Liver (tissue), 8 donors: ENCODE measurements at regions not wholly inside any gene's neighbourhood (a gene's known extent, or its start where the extent isn't known, plus 50 kb on each side); places are given as distances from the start of the nearest gene placed in this dataset.

ENCODE experiments used
- DNase-seq: peaks from one replicate; pipeline ENCODE4 v3.0.0-alpha.2; 2017; ENCODE audit warnings: low spot score
- H3K27ac ChIP-seq, 2 donors: one replicate each; pipeline ENCODE4 v1.7.0; 2013; ENCODE audit warnings: inconsistent platforms in 2 of 2, low read length in 2 of 2, control low read depth in 1 of 2, low read depth in 1 of 2, mild to moderate bottlenecking in 1 of 2
- H3K27me3 ChIP-seq, 4 donors: one replicate each; pipeline versions ENCODE4 v1.6.1 to v1.7.0; 2013; ENCODE audit warnings: low read length in 3 of 4, inconsistent platforms in 1 of 4, mild to moderate bottlenecking in 1 of 4, moderate library complexity in 1 of 4; ENCODE audit not compliant: control insufficient read depth in 4 of 4, insufficient read depth in 4 of 4
- H3K36me3 ChIP-seq, 4 donors: one replicate each; pipeline versions ENCODE4 v1.6.1 to v1.7.0; 2013; ENCODE audit warnings: low read length in 3 of 4, mild to moderate bottlenecking in 3 of 4, low read depth in 1 of 4, moderate library complexity in 1 of 4; ENCODE audit not compliant: control insufficient read depth in 4 of 4, insufficient read depth in 3 of 4
- H3K4me1 ChIP-seq, 4 donors: one replicate each; pipeline versions ENCODE4 v1.6.1 to v1.7.0; 2013; ENCODE audit warnings: low read length in 3 of 4, mild to moderate bottlenecking in 3 of 4, moderate library complexity in 1 of 4; ENCODE audit not compliant: control insufficient read depth in 4 of 4, insufficient read depth in 4 of 4
- H3K4me3 ChIP-seq, 3 donors: one replicate each; pipeline versions ENCODE4 v1.6.1 to v1.7.0; 2013; ENCODE audit warnings: low read length in 3 of 3, control low read depth in 1 of 3, low read depth in 1 of 3, mild to moderate bottlenecking in 1 of 3
- H3K9ac ChIP-seq, 2 donors: one replicate each; pipeline ENCODE4 v1.7.0; 2013; ENCODE audit warnings: low read length in 2 of 2, mild to moderate bottlenecking in 2 of 2, moderate library complexity in 2 of 2, control low read depth in 1 of 2, low read depth in 1 of 2
- H3K9me3 ChIP-seq, 4 donors: one replicate each; pipeline versions ENCODE4 v1.6.1 to v1.7.0; 2013; ENCODE audit warnings: low read length in 3 of 4; ENCODE audit not compliant: control insufficient read depth in 4 of 4
- CTCF ChIP-seq: fragments of 150-350 bp; IDR thresholded peaks from 2 replicates; pipeline ENCODE4 v1.5.1; 2017; ENCODE audit warnings: improper control_type of control experiment, low read depth, low read length; ENCODE audit not compliant: missing input control
- EGR1 ChIP-seq, 2 donors: IDR thresholded peaks; 2 replicates each; pipeline ENCODE4 v1.6.1; 2016 to 2018; ENCODE audit warnings: antibody characterized with exemption in 2 of 2, low read depth in 2 of 2
- FOXA1 ChIP-seq: IDR thresholded peaks from 2 replicates; pipeline ENCODE4 v1.6.1; 2016; ENCODE audit warnings: antibody characterized with exemption
- FOXA2 ChIP-seq: IDR thresholded peaks from 2 replicates; pipeline ENCODE4 v1.6.1; 2016; ENCODE audit warnings: antibody characterized with exemption
- GABPA ChIP-seq, 2 donors: IDR thresholded peaks in 1 of 2; conservative IDR thresholded peaks in 1 of 2; 2 replicates each; pipeline ENCODE4 v1.6.1; 2016; ENCODE audit warnings: antibody characterized with exemption in 2 of 2, mild to moderate bottlenecking in 1 of 2, moderate library complexity in 1 of 2
- HNF4A ChIP-seq, 2 donors: conservative IDR thresholded peaks; 2 replicates each; pipeline ENCODE4 v1.6.1; 2016; ENCODE audit warnings: antibody characterized with exemption in 2 of 2, mild to moderate bottlenecking in 2 of 2
- HNF4G ChIP-seq: IDR thresholded peaks from 2 replicates; pipeline ENCODE4 v1.6.1; 2016; ENCODE audit warnings: antibody characterized with exemption
- JUND ChIP-seq, 2 donors: IDR thresholded peaks; 2 replicates each; pipeline ENCODE4 v1.6.1; 2016; ENCODE audit warnings: antibody characterized with exemption in 2 of 2
- MAX ChIP-seq: IDR thresholded peaks from 2 replicates; pipeline ENCODE4 v1.6.1; 2016; ENCODE audit warnings: antibody characterized with exemption
- NR2F2 ChIP-seq: IDR thresholded peaks from 2 replicates; pipeline ENCODE4 v1.6.1; 2016; ENCODE audit warnings: antibody characterized with exemption
- RAD21 ChIP-seq, 2 donors: IDR thresholded peaks; 2 replicates each; pipeline ENCODE4 v1.6.1; 2016; ENCODE audit warnings: antibody characterized with exemption in 2 of 2, mild to moderate bottlenecking in 2 of 2
- REST ChIP-seq: IDR thresholded peaks from 2 replicates; pipeline ENCODE4 v1.6.1; 2016; ENCODE audit warnings: antibody characterized with exemption, mild to moderate bottlenecking
- RXRA ChIP-seq, 2 donors: IDR thresholded peaks; 2 replicates each; pipeline ENCODE4 v1.6.1; 2017 to 2018; ENCODE audit warnings: antibody characterized with exemption in 2 of 2, mild to moderate bottlenecking in 1 of 2
- SP1 ChIP-seq: IDR thresholded peaks from 2 replicates; pipeline ENCODE4 v1.6.1; 2018; ENCODE audit warnings: antibody characterized with exemption, mild to moderate bottlenecking
- TAF1 ChIP-seq: conservative IDR thresholded peaks from 2 replicates; pipeline ENCODE4 v1.6.1; 2016; ENCODE audit warnings: antibody characterized with exemption, mild to moderate bottlenecking
- YY1 ChIP-seq: IDR thresholded peaks from 2 replicates; pipeline ENCODE4 v1.6.1; 2016; ENCODE audit warnings: antibody characterized with exemption, mild to moderate bottlenecking
- ZBTB33 ChIP-seq: IDR thresholded peaks from 2 replicates; pipeline ENCODE4 v1.6.1; 2016; ENCODE audit warnings: antibody characterized with exemption
- WGBS: extraction: QIAGEN DNeasy Blood & Tissue Kit; methylation state at CpG from one replicate; pipeline ENCODE4 v1.1.7; 2013; 5-methylcytosine and 5-hydroxymethylcytosine counted together
- TF ChIP-seq, protein P1 (sequence below): IDR thresholded peaks from 2 replicates; pipeline ENCODE4 v1.6.1; 2016; ENCODE audit warnings: antibody characterized with exemption
- donor health status: healthy.
- donor health status: healthy.
- donor health status: healthy.
- donor health status: healthy.
- donor health status: healthy.

DNA sequence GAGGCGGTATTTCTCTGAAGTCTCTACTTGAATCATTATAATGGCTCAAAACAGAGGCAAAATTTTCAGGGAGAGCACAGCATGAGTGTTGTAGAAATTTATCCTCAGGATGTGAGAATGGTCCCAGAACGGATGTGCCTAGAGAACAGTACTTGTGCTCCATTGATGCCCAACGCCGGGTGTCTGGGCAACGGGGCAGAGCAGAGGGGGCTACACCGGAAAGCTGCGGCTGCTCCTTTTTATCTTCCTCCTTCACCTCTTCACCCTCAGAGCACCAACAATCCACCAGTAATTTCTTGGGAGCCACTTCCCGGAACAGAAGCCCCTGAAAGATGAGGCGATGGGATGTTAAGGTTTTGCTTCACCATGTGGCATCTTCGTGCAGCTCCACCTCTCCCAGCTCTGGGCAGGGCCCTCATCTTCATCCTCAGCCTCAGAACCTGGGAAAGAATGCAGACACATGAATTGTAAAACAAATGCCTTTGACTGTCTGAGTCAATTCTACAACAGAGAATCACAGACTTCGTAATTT, 71.5 kb downstream of the PTGR3 start:
- H3K27ac ChIP-seq, result no peak overlapping the region
- TF ChIP-seq JUND (IDR thresholded peaks at IDR 0.05), result no peak
- TF ChIP-seq REST, result no peak
- no peak for TF ChIP-seq HNF4G
- TF ChIP-seq, protein P1, sequence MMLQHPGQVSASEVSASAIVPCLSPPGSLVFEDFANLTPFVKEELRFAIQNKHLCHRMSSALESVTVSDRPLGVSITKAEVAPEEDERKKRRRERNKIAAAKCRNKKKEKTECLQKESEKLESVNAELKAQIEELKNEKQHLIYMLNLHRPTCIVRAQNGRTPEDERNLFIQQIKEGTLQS, result no peak
- TF ChIP-seq FOXA1, result no peak
- TF ChIP-seq TAF1, result no peak
- TF ChIP-seq EGR1 (IDR thresholded peaks at IDR 0.05; ENCODE audit: low read depth in 2 of 2), result no peak
- TF ChIP-seq YY1, result no peak
- no peak for TF ChIP-seq RAD21 (IDR thresholded peaks at IDR 0.05)
- no peak for TF ChIP-seq NR2F2
- TF ChIP-seq SP1, result no peak
- no peak for TF ChIP-seq CTCF
- TF ChIP-seq FOXA2, result no peak
- TF ChIP-seq HNF4A (conservative IDR thresholded peaks at IDR 0.05), result no peak
- TF ChIP-seq ZBTB33, result no peak
- H3K9me3 ChIP-seq, result no peaks in the 10 kb centered on the region
- no peak overlapping the region for H3K9ac ChIP-seq
- WGBS, result 91% methylated on average over 11 of the region's 11 CpGs
- no peak for DNase-seq
- H3K4me1 ChIP-seq, result no peaks in the 10 kb centered on the region
- H3K27me3 ChIP-seq, result no peaks in the 10 kb centered on the region
- no peaks in the 10 kb centered on the region for H3K36me3 ChIP-seq
- H3K4me3 ChIP-seq, result no peak overlapping the region

DNA sequence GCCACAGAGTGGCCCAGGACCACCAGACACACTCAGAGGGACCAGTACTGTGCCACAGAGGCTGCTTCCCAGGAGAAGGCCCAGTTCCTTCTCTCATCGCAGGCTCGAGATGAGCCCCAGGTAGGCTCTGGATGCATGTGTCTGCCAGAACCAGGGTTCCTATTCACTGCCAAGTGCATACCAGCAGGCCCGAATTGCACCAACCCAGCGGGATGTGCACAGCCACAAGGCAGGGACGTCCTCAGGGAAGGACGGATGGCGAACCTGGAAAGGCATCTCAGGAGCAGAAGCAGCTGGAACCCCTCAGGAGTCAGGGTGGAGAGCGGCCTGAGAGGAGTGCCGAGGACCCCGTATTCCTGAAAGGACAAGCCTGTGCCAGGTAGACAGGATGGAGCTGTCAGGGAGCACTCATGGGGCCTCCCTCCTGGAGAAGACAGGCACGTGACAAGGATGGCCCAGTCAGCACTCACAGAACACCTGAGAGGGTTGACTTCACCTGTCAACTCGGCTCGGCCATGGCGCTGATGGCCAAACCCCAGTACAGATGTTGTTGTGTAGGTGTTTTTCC, 73.7 kb downstream of the PTGR3 start:
- Histone ChIP-seq H3K4me1 (no peaks in the 10 kb centered on the region), H3K27me3 (no peaks in the 10 kb centered on the region), H3K27ac (no peak overlapping the region), H3K9me3 (no peaks in the 10 kb centered on the region), H3K4me3 (no peak overlapping the region), H3K9ac (no peak overlapping the region), H3K36me3 (no peaks in the 10 kb centered on the region)
- DNase-seq, result peak; percentile 31
- WGBS, result 91% methylated on average over 14 of the region's 14 CpGs
- no peak for TF ChIP-seq HNF4A (conservative IDR thresholded peaks at IDR 0.05)
- TF ChIP-seq ZBTB33, result no peak
- no peak for TF ChIP-seq GABPA (IDR thresholded peaks at IDR 0.05 in 1 of 2, conservative IDR thresholded peaks at IDR 0.05 in 1 of 2)
- no peak for TF ChIP-seq MAX
- TF ChIP-seq RXRA (IDR thresholded peaks at IDR 0.05), result no peak
